Loucy (cell line): ENCODE measurements at regions not wholly inside any gene's neighbourhood (a gene's known extent, or its start where the extent isn't known, plus 50 kb on each side); places are given as distances from the start of the nearest gene placed in this dataset.

Experiments used
- H2AFZ ChIP-seq: fragments of 200-600 bp; sonication (generic); 2 replicates; pipeline ENCODE4 v1.6.0; 2016; ENCODE audit warnings: antibody characterized with exemption, mild to moderate bottlenecking, low read length, moderate library complexity
- H3F3A ChIP-seq: fragments of 200-600 bp; 2 replicates; pipeline ENCODE4 v1.6.0; 2016; ENCODE audit warnings: antibody characterized with exemption, low read depth, mild to moderate bottlenecking
- H3K27me3 ChIP-seq: fragments of 200-600 bp; sonication (generic); 2 replicates; pipeline ENCODE4 v1.6.1; 2014; ENCODE audit warnings: low read length, mild to moderate bottlenecking; ENCODE audit not compliant: insufficient read depth, poor library complexity, severe bottlenecking
- H3K36me3 ChIP-seq: fragments of 200-600 bp; sonication (generic); 2 replicates; pipeline ENCODE4 v1.6.1; 2016; ENCODE audit warnings: low read length; ENCODE audit not compliant: insufficient read depth
- H3K4me1 ChIP-seq: fragments of 200-600 bp; sonication (generic); 2 replicates; pipeline ENCODE4 v1.5.1; 2014; ENCODE audit warnings: low read length, mild to moderate bottlenecking; ENCODE audit not compliant: insufficient read depth, poor library complexity, severe bottlenecking
- H3K4me2 ChIP-seq: fragments of 200-600 bp; sonication (generic); 2 replicates; pipeline ENCODE4 v1.6.0; 2014; ENCODE audit warnings: antibody characterized with exemption, low read length, low read depth, mild to moderate bottlenecking; ENCODE audit not compliant: poor library complexity, severe bottlenecking
- H3K4me3 ChIP-seq: fragments of 200-600 bp; sonication (generic); 2 replicates; pipeline ENCODE4 v1.5.1; 2014; ENCODE audit warnings: low read length, mild to moderate bottlenecking, mixed read lengths; ENCODE audit not compliant: poor library complexity, severe bottlenecking
- H3K79me2 ChIP-seq: fragments of 200-600 bp; sonication (generic); 2 replicates; pipeline ENCODE4 v1.6.1; 2014; ENCODE audit warnings: low read length; ENCODE audit not compliant: insufficient read depth
- H3K9ac ChIP-seq: fragments of 200-600 bp; sonication (generic); 2 replicates; pipeline ENCODE4 v1.6.0; 2014; ENCODE audit warnings: mild to moderate bottlenecking, low read depth, low read length, moderate library complexity; ENCODE audit not compliant: poor library complexity, severe bottlenecking
- H3K9me2 ChIP-seq: fragments of 200-600 bp; sonication (generic); replicated peaks from 2 replicates; pipeline ENCODE4 v1.6.1; 2016; ENCODE audit warnings: low read depth, low read length, mixed read lengths
- H3K9me3 ChIP-seq: fragments of 200-600 bp; sonication (generic); 2 replicates; pipeline ENCODE4 v1.6.1; 2014; ENCODE audit warnings: mild to moderate bottlenecking, antibody characterized with exemption, low read length, low read depth; ENCODE audit not compliant: insufficient read depth
- H4K20me1 ChIP-seq: fragments of 200-600 bp; sonication (generic); 2 replicates; pipeline ENCODE4 v1.6.0; 2014; ENCODE audit warnings: antibody characterized with exemption, low read length, mild to moderate bottlenecking; ENCODE audit not compliant: insufficient read depth, poor library complexity, severe bottlenecking
- EZH2phosphoT487 ChIP-seq: fragments of 200-600 bp; IDR thresholded peaks from 2 replicates; pipeline ENCODE4 v1.6.1; 2018; ENCODE audit warnings: antibody characterized with exemption, mild to moderate bottlenecking, moderate library complexity, borderline replicate concordance
- TF ChIP-seq, protein P1 (sequence below): fragments of 200-600 bp; sonication (generic); conservative IDR thresholded peaks from 2 replicates; pipeline ENCODE4 v1.5.1; 2014; ENCODE audit warnings: mild to moderate bottlenecking, antibody characterized with exemption, low read length

DNA sequence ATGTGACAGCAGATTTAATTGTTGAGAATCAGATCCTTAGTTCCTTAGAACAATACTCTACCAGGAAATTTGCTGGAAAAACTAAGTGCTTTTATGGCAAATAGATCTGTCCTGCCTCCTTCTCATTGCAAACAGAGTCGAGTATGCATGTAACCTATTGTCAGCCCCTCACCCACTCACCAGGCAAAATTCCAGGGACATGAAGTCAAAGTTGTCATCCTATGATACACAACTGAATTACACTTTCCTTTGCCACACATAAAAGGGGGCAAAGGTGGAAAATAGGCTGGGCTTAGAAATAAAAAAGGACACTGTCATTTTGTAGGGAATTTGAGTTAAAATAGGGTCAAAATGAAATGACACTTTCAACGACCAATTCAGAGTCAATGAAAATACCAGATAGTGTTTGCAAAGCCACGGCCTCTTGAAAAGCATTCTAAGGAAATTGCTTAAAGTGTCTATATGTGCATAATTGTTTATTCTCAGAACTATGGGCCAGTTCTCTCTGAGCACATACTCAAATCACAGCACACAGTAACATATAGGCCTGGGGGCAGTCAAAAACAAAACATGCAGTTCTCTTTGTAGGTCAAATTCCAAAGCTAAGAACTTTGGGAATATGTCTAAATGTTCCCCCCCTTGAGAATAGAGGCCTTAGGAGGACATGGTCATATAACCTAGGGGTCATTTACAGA, 452.8 kb downstream of the NFIB start:
- H3K9me3 ChIP-seq, result no peaks in the 10 kb centered on the region
- H4K20me1 ChIP-seq, result no peaks in the 10 kb centered on the region
- H3K9ac ChIP-seq, result no peak overlapping the region
- no peak overlapping the region for H3K4me2 ChIP-seq
- no peaks in the 10 kb centered on the region for H3K9me2 ChIP-seq
- TF ChIP-seq EZH2phosphoT487, result no peak
- TF ChIP-seq, protein P1, sequence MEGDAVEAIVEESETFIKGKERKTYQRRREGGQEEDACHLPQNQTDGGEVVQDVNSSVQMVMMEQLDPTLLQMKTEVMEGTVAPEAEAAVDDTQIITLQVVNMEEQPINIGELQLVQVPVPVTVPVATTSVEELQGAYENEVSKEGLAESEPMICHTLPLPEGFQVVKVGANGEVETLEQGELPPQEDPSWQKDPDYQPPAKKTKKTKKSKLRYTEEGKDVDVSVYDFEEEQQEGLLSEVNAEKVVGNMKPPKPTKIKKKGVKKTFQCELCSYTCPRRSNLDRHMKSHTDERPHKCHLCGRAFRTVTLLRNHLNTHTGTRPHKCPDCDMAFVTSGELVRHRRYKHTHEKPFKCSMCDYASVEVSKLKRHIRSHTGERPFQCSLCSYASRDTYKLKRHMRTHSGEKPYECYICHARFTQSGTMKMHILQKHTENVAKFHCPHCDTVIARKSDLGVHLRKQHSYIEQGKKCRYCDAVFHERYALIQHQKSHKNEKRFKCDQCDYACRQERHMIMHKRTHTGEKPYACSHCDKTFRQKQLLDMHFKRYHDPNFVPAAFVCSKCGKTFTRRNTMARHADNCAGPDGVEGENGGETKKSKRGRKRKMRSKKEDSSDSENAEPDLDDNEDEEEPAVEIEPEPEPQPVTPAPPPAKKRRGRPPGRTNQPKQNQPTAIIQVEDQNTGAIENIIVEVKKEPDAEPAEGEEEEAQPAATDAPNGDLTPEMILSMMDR, result no peak
- no peak overlapping the region for H2AFZ ChIP-seq
- no peaks in the 10 kb centered on the region for H3K36me3 ChIP-seq
- H3K4me1 ChIP-seq, result no peaks in the 10 kb centered on the region
- no peaks in the 10 kb centered on the region for H3K79me2 ChIP-seq
- H3K27me3 ChIP-seq, result no peaks in the 10 kb centered on the region
- no peaks in the 10 kb centered on the region for H3F3A ChIP-seq
- no peak overlapping the region for H3K4me3 ChIP-seq

DNA sequence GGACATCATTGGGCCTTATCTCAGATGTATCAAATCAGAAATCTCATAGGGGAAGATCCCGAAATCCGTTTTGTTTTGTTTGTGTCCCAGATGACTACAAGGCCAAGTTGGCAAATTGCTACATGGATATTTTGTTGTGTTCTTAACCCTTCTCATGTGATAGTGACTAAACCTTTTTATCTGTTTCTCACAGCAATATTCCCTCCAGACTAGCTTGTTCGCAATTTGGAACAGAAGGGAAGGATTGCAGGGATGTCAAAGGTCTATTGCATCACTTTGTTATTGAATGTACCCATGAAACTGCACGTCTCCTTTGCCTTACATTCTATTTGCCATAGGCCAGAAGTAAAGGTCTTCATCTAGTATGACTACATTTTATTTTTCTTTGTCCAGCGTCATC, 453.9 kb downstream of the NFIB start:
- H2AFZ ChIP-seq, result no peak overlapping the region

DNA sequence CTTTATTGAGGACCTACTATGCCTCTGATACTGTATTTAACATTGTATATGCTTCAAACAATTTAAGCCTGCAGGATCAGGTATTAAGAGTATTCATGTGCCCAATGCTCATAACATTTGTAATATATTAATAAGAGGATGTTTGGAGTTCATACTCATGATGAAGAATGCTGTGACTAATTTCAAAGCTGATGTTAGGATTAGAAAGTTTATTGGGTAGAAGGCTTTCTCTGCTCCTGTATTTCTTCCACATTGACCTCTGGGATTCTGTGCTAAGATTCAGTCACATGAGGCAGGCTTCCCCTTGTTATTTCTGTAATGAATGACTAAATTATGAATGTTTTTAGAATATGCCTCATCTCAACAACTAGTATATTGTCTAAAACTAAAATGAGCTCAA, 456.4 kb downstream of the NFIB start:
- Histone ChIP-seq H3K36me3 (no peaks in the 10 kb centered on the region), H3K4me1 (no peaks in the 10 kb centered on the region), H4K20me1 (no peaks in the 10 kb centered on the region), H3K9me3 (no peaks in the 10 kb centered on the region), H3K9ac (no peak overlapping the region), H3K27me3 (no peaks in the 10 kb centered on the region), H3K4me2 (no peak overlapping the region), H2AFZ (no peak overlapping the region), H3K4me3 (no peak overlapping the region), H3F3A (no peaks in the 10 kb centered on the region), H3K9me2 (no peaks in the 10 kb centered on the region), H3K79me2 (no peaks in the 10 kb centered on the region)
- TF ChIP-seq, protein P1, result no peak
- TF ChIP-seq EZH2phosphoT487, result no peak

More for the DNA sequence above, 453.9 kb downstream of the NFIB start:
- H3K79me2 ChIP-seq, result no peaks in the 10 kb centered on the region
- H3K36me3 ChIP-seq, result no peaks in the 10 kb centered on the region
- no peaks in the 10 kb centered on the region for H3K27me3 ChIP-seq
- no peak overlapping the region for H3K4me2 ChIP-seq
- no peaks in the 10 kb centered on the region for H3F3A ChIP-seq
- H4K20me1 ChIP-seq, result no peaks in the 10 kb centered on the region
- H3K4me1 ChIP-seq, result no peaks in the 10 kb centered on the region
- H3K9me2 ChIP-seq, result no peaks in the 10 kb centered on the region
- H3K9ac ChIP-seq, result no peak overlapping the region
- no peaks in the 10 kb centered on the region for H3K9me3 ChIP-seq
- TF ChIP-seq, protein P1, result no peak
- no peak for TF ChIP-seq EZH2phosphoT487
- no peak overlapping the region for H3K4me3 ChIP-seq
